Neutrophil (primary cell): ENCODE measurements at regions not wholly inside any gene's neighbourhood (a gene's known extent, or its start where the extent isn't known, plus 50 kb on each side); places are given as distances from the start of the nearest gene placed in this dataset.

Source experiments
- H3K27ac ChIP-seq: fragments of 200-600 bp; sonication (generic); 2 replicates; pipeline ENCODE4 v1.5.1; 2016; ENCODE audit warnings: mild to moderate bottlenecking, moderate library complexity
- H3K27me3 ChIP-seq: fragments of 200-600 bp; sonication (generic); 2 replicates; pipeline ENCODE4 v1.6.0; 2016; ENCODE audit warnings: mild to moderate bottlenecking
- H3K36me3 ChIP-seq: fragments of 200-600 bp; sonication (generic); 2 replicates; pipeline ENCODE4 v1.5.1; 2017
- H3K4me1 ChIP-seq, 2 experiments: fragments of 200-600 bp in 1 of 2; sonication (generic) in 1 of 2; 1 replicate in 1 of 2; 2 replicates in 1 of 2; pipeline versions ENCODE4 v1.5.1 to v1.6.1; 2013 to 2016; ENCODE audit warnings: low read depth in 1 of 2, low read length in 1 of 2, mild to moderate bottlenecking in 1 of 2, moderate library complexity in 1 of 2; ENCODE audit not compliant: control insufficient read depth in 1 of 2, insufficient read depth in 1 of 2
- H3K4me3 ChIP-seq, 2 experiments: fragments of 200-600 bp in 1 of 2; sonication (generic) in 1 of 2; 1 replicate in 1 of 2; 2 replicates in 1 of 2; pipeline ENCODE4 v1.5.1; 2013 to 2016; ENCODE audit warnings: low read depth in 1 of 2, low read length in 1 of 2, mild to moderate bottlenecking in 1 of 2, moderate library complexity in 1 of 2
- H3K9me3 ChIP-seq: fragments of 200-600 bp; sonication (generic); 2 replicates; pipeline ENCODE4 v1.5.1; 2016
- TF ChIP-seq, protein P1 (sequence below): fragments of 200-600 bp; sonication (generic); IDR thresholded peaks from 2 replicates; pipeline ENCODE4 v1.5.1; 2016; ENCODE audit warnings: antibody characterized with exemption

DNA sequence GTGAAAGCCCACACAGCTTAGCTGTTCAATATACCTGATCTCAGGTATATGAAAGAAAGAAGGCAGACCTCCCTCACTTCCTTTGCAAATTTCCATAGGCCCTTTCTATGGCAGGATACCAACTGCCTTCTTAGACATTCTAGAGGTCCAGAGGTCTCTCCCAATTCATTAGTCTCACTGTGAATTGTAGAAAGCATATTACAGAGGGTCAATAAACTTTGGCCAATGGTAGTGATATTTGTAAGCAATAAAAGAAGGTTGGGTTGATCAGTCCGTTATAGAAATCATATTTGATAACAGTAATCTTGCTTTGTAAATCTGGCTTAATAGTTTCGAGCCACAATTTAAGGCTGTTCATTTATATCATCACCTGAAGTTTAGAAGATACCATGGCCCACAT is 50.7 kb upstream of the ATP8B1 start:
- no peak overlapping the region for H3K4me3 ChIP-seq
- TF ChIP-seq, protein P1, sequence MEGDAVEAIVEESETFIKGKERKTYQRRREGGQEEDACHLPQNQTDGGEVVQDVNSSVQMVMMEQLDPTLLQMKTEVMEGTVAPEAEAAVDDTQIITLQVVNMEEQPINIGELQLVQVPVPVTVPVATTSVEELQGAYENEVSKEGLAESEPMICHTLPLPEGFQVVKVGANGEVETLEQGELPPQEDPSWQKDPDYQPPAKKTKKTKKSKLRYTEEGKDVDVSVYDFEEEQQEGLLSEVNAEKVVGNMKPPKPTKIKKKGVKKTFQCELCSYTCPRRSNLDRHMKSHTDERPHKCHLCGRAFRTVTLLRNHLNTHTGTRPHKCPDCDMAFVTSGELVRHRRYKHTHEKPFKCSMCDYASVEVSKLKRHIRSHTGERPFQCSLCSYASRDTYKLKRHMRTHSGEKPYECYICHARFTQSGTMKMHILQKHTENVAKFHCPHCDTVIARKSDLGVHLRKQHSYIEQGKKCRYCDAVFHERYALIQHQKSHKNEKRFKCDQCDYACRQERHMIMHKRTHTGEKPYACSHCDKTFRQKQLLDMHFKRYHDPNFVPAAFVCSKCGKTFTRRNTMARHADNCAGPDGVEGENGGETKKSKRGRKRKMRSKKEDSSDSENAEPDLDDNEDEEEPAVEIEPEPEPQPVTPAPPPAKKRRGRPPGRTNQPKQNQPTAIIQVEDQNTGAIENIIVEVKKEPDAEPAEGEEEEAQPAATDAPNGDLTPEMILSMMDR = no peak
- no peaks in the 10 kb centered on the region for H3K27me3 ChIP-seq
- H3K27ac ChIP-seq = no peak overlapping the region
- no peaks in the 10 kb centered on the region for H3K4me1 ChIP-seq
- H3K36me3 ChIP-seq = no peaks in the 10 kb centered on the region
- H3K9me3 ChIP-seq = no peaks in the 10 kb centered on the region

DNA sequence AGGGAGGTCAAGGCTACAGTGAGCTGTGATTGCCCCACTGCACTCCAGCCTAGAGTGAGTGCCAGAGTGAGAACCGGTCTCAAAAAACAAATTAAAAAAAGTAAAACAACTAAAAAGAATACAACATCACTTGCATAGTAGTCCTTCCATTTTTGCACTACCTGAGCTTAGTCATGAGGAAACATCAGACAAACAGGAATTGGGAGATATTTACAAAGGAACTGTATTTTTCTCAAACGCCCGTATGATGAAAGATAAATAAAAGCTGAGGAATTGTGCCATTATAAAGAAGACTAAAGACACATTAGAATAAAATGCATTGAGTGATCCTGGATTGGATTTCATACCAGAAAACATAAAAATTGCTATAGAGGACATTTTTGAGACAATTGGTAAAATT is 50.0 kb upstream of the ATP8B1 start:
- TF ChIP-seq, protein P1 = no peak
- Histone ChIP-seq H3K36me3 (no peaks in the 10 kb centered on the region), H3K27me3 (no peaks in the 10 kb centered on the region), H3K27ac (no peak overlapping the region), H3K9me3 (no peaks in the 10 kb centered on the region), H3K4me1 (no peaks in the 10 kb centered on the region), H3K4me3 (no peak overlapping the region)
